Tibial nerve (tissue), 4 donors: ENCODE measurements at regions not wholly inside any gene's neighbourhood (a gene's known extent, or its start where the extent isn't known, plus 50 kb on each side); places are given as distances from the start of the nearest gene placed in this dataset.

ENCODE experiments used
- DNase-seq, 2 donors: peaks; one replicate each; pipeline ENCODE4 v3.0.0-alpha.2; 2019; ENCODE audit warnings: low spot score in 2 of 2
- H3K27ac ChIP-seq, 4 donors: fragments of 200-600 bp; sonication (generic) in 3 of 4; one replicate each; pipeline ENCODE4 v1.5.1; 2017 to 2019; ENCODE audit warnings: mild to moderate bottlenecking in 1 of 4
- H3K27me3 ChIP-seq, 2 donors: fragments of 200-600 bp; sonication (generic) in 1 of 2; one replicate each; pipeline versions ENCODE4 v1.5.1 to v1.6.0; 2017 to 2019
- H3K36me3 ChIP-seq, 3 donors: fragments of 200-600 bp; sonication (generic); one replicate each; pipeline ENCODE4 v1.5.1; 2018 to 2019
- H3K4me1 ChIP-seq, 4 donors: fragments of 200-600 bp; sonication (generic) in 3 of 4; one replicate each; pipeline ENCODE4 v1.5.1; 2017 to 2019
- H3K4me3 ChIP-seq, 4 donors: fragments of 200-600 bp; sonication (generic) in 3 of 4; one replicate each; pipeline ENCODE4 v1.5.1; 2017 to 2019; ENCODE audit warnings: mild to moderate bottlenecking in 1 of 4, moderate library complexity in 1 of 4
- H3K9me3 ChIP-seq, 4 donors: fragments of 200-600 bp; sonication (generic) in 3 of 4; one replicate each; pipeline ENCODE4 v1.5.1; 2017 to 2019
- EP300 ChIP-seq, 2 donors: sonication (generic); formaldehyde crosslinking; IDR thresholded peaks; one replicate each; pipeline ENCODE4 v1.6.1; 2017; ENCODE audit warnings: antibody characterized with exemption in 2 of 2, mild to moderate bottlenecking in 1 of 2
- POLR2A ChIP-seq, 2 donors: fragments of 450-650 bp; IDR thresholded peaks; one replicate each; pipeline ENCODE4 v1.6.1; 2017; ENCODE audit warnings: antibody characterized with exemption in 2 of 2, mild to moderate bottlenecking in 2 of 2, moderate library complexity in 2 of 2
- WGBS, 2 donors: methylation state at CpG; one replicate each; pipeline ENCODE4 v1.1.5; 2018; 5-methylcytosine and 5-hydroxymethylcytosine counted together
- TF ChIP-seq, protein P1 (sequence below), 5 experiments: fragments of 200-600 bp in 3 of 5; fragments of 450-650 bp in 2 of 5; sonication (generic) in 3 of 5; IDR thresholded peaks; one replicate each; pipeline ENCODE4 v1.5.1; 2016 to 2019; ENCODE audit warnings: antibody characterized with exemption in 5 of 5, mild to moderate bottlenecking in 3 of 5, moderate library complexity in 2 of 5

DNA sequence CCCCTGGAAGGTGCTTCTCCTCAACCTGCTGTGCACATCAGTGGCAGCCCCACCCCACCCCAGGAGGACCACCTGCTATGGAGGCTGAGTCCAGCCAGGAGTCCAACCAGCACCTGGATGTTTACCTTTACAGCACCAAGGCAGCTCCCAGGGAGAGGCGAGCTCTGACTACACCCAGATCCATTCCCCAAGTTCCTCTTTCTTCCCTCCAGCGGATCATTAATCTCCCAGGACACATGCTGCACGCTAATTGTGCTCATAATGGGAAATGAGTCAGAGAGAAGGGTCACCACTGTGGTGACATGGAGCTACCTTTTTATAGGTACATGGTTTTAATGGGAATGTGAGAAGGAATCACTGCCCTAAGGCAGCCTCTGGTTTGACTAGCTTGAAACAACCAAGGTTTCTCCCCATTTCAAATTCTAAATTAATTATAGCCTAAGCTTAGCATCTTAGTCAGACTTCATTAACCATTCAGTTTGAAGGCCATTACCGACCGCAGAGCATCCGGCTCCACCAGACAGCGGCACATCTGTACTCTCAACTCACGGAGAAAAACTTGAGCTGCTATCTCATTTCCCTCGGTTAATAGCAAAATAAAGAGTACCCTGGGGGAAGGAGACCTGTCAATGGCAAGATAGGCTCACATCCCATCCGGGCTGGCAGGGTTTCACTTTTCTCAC is 173.1 kb upstream of the GALNT2 start:
- Histone ChIP-seq H3K27me3 (no peaks in the 10 kb centered on the region), H3K9me3 (peaks cover 0 to 7% (median 0%) of the 10 kb centered on the region in 4 donors), H3K4me1 (no peaks in the 10 kb centered on the region), H3K4me3 (no peak overlapping the region), H3K27ac (no peak overlapping the region), H3K36me3 (no peaks in the 10 kb centered on the region)
- peak in 1 of 2 donors; percentile 2 for DNase-seq
- 73 to 82% methylated on average over 10 of the region's 10 CpGs for WGBS, 2 donors
- TF ChIP-seq, protein P1, sequence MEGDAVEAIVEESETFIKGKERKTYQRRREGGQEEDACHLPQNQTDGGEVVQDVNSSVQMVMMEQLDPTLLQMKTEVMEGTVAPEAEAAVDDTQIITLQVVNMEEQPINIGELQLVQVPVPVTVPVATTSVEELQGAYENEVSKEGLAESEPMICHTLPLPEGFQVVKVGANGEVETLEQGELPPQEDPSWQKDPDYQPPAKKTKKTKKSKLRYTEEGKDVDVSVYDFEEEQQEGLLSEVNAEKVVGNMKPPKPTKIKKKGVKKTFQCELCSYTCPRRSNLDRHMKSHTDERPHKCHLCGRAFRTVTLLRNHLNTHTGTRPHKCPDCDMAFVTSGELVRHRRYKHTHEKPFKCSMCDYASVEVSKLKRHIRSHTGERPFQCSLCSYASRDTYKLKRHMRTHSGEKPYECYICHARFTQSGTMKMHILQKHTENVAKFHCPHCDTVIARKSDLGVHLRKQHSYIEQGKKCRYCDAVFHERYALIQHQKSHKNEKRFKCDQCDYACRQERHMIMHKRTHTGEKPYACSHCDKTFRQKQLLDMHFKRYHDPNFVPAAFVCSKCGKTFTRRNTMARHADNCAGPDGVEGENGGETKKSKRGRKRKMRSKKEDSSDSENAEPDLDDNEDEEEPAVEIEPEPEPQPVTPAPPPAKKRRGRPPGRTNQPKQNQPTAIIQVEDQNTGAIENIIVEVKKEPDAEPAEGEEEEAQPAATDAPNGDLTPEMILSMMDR (IDR thresholded peaks at IDR 0.05): no peak
- TF ChIP-seq EP300 (IDR thresholded peaks at IDR 0.05) (no peak), POLR2A (IDR thresholded peaks at IDR 0.05) (no peak)

DNA sequence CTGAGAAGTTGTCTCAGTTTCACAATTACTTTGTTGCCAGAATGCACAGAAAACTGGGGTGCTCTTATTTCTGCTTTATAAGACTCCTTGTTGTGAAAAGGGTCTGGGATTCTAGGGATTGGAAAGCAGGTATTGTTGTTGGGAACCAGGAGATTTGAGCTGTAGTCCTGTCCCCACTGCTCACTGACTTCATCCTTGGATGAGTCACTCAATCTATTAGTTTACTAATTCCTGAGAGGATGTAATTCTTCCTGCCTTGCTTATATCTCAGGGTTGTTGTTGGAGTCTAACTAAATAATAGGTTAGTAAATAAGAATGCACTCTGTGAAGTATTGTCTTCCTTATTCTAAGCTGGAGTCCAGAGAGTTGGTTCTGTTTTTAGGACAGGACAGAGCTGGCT is 172.5 kb upstream of the GALNT2 start:
- Histone ChIP-seq H3K27me3 (no peaks in the 10 kb centered on the region), H3K4me3 (no peak overlapping the region), H3K27ac (no peak overlapping the region), H3K9me3 (peaks cover 0 to 7% (median 0%) of the 10 kb centered on the region in 4 donors), H3K4me1 (no peaks in the 10 kb centered on the region), H3K36me3 (no peaks in the 10 kb centered on the region)
- TF ChIP-seq, protein P1 (IDR thresholded peaks at IDR 0.05): no peak
- no peak for DNase-seq

DNA sequence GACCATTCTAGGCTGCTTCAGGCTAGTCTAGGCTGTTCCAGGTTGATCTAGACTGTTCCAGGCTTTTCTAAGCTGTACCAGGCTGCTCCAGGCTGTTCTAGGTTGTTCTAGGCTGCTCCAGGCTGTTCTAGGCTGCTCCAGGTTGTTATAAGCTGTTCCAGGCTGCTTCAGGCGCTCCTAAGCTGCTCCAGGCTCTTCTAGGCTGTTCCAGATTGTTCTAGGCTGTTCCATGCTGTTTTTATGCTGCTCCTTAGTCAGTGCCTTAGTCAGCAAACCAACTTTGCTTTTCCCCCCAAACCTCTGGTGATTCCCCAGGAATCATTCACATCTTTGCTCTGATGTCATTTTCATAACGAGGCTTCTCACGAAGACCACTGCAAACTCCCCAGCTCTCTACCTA is 171.4 kb upstream of the GALNT2 start:
- Histone ChIP-seq H3K4me3 (no peak overlapping the region), H3K27me3 (no peaks in the 10 kb centered on the region), H3K27ac (no peak overlapping the region), H3K4me1 (no peaks in the 10 kb centered on the region), H3K36me3 (no peaks in the 10 kb centered on the region), H3K9me3 (peaks cover 0 to under 1% (median 0%) of the 10 kb centered on the region in 4 donors)
- no peak for DNase-seq
- TF ChIP-seq, protein P1 (IDR thresholded peaks at IDR 0.05): no peak
- TF ChIP-seq POLR2A (IDR thresholded peaks at IDR 0.05) (no peak), EP300 (IDR thresholded peaks at IDR 0.05) (no peak)
- 81 to 86% methylated on average over 3 of the region's 3 CpGs for WGBS, 2 donors

DNA sequence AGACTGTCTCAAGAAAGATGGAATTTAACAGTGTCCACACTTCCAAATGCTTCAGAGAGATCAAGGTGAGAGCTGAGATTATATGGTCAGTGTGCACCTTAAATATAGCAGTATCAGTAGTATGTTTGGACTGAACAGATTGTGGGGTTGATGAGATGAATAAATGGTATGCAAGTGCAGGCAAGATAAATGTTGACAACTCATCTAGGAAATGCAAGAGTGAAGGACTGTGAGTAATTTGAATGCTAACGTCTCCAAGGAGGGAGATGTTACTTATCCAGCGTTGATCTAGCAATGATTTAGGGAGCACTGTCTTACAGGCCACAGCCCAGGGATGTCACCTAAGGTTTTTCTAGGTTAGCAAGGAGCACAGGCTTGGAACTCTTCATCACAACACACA is 170.7 kb upstream of the GALNT2 start:
- H3K27ac ChIP-seq: no peak overlapping the region
- WGBS, 2 donors: 72% methylated on average over 2 of the region's 2 CpGs
- H3K36me3 ChIP-seq: no peaks in the 10 kb centered on the region

DNA sequence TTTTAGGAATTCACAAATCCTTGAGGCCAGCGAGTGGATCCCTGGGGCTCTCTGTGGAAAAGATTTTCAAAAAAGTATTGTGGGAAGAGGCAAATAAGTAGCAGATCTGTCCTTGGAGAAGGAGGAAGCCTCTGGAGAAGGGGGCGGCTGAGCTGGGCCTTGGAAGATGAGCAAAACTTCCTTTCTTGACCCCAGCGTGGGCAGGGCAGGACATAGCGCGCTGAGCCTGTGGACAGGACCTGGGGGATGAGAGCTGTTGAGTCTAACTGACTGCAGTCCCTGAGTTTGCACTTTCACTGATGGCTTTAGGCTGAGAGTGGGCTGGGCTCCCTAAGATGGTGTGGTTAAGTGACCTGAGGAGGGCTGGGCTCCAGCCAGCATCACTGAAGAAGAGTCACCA is 170.2 kb upstream of the GALNT2 start:
- Histone ChIP-seq H3K36me3 (no peaks in the 10 kb centered on the region), H3K27ac (no peak overlapping the region), H3K27me3 (no peaks in the 10 kb centered on the region), H3K4me3 (no peak overlapping the region), H3K4me1 (no peaks in the 10 kb centered on the region), H3K9me3 (peaks cover 0 to 4% (median 0%) of the 10 kb centered on the region in 4 donors)
- TF ChIP-seq EP300 (IDR thresholded peaks at IDR 0.05) (no peak), POLR2A (IDR thresholded peaks at IDR 0.05) (no peak)
- TF ChIP-seq, protein P1 (IDR thresholded peaks at IDR 0.05): no peak
- WGBS, 2 donors: 67 to 72% methylated on average over 5 of the region's 5 CpGs
- peak in 1 of 2 donors; percentile 2 for DNase-seq

More for the DNA sequence above, 170.7 kb upstream of the GALNT2 start:
- Histone ChIP-seq H3K27me3 (no peaks in the 10 kb centered on the region), H3K4me3 (no peak overlapping the region), H3K4me1 (no peaks in the 10 kb centered on the region), H3K9me3 (no peaks in the 10 kb centered on the region)
- DNase-seq: no peak
- TF ChIP-seq POLR2A (IDR thresholded peaks at IDR 0.05): no peak
- TF ChIP-seq, protein P1 (IDR thresholded peaks at IDR 0.05): no peak
- TF ChIP-seq EP300 (IDR thresholded peaks at IDR 0.05): no peak
